HFF-Myc (cell line): ENCODE measurements at regions not wholly inside any gene's neighbourhood (a gene's known extent, or its start where the extent isn't known, plus 50 kb on each side); places are given as distances from the start of the nearest gene placed in this dataset.
"Not testable (repeated sequence)": the region's sequence is repeated elsewhere in the genome, so short reads cannot be mapped to it uniquely, and the experiment has no call there.

ENCODE experiments used
- DNase-seq: peaks from one replicate; pipeline ENCODE4 v3.0.0-alpha.2; 2011; ENCODE audit warnings: low read depth; ENCODE audit errors: extremely low read depth
- H3K4me3 ChIP-seq: replicated peaks from 2 replicates; pipeline ENCODE4 v1.5.1; 2011; ENCODE audit warnings: low read depth, mild to moderate bottlenecking, control low read depth, low read length
- CTCF ChIP-seq: IDR thresholded peaks from 2 replicates; pipeline ENCODE4 v1.5.1; 2012; ENCODE audit warnings: mild to moderate bottlenecking, low read depth, low read length, control low read depth; ENCODE audit errors: missing control alignments

- no peak overlapping the region for H3K4me3 ChIP-seq
- no peak for DNase-seq
- TF ChIP-seq CTCF: no peak
Observed at GRCh38 chr3:8438507-8439079, 63.0 kb upstream of the LMCD1 start.

- not testable (repeated sequence) for H3K4me3 ChIP-seq, DNase-seq
Observed at GRCh38 chr3:8440142-8440541, 61.5 kb upstream of the LMCD1 start.

- peak; percentile 57 for DNase-seq
- no peak overlapping the region for H3K4me3 ChIP-seq
Observed at GRCh38 chr3:8441969-8442559, 59.6 kb upstream of the LMCD1 start.

GRCh38 chr3:8442993-8443650 is 58.5 kb upstream of the LMCD1 start:
- no peak for DNase-seq
- no peak overlapping the region for H3K4me3 ChIP-seq
- no peak for TF ChIP-seq CTCF

More at GRCh38 chr3:8441969-8442559, 59.6 kb upstream of the LMCD1 start:
- TF ChIP-seq CTCF: peak; percentile 77

- DNase-seq: peak; percentile 88
- H3K4me3 ChIP-seq: no peak overlapping the region
- TF ChIP-seq CTCF: no peak
Observed at GRCh38 chr3:8443829-8444791, 57.5 kb upstream of the LMCD1 start.

GRCh38 chr3:8444883-8445282 is 56.7 kb upstream of the LMCD1 start:
- TF ChIP-seq CTCF: no peak
- no peak overlapping the region for H3K4me3 ChIP-seq
- DNase-seq: no peak
